Suprapubic skin (tissue), 3 donors: ENCODE measurements at regions not wholly inside any gene's neighbourhood (a gene's known extent, or its start where the extent isn't known, plus 50 kb on each side); places are given as distances from the start of the nearest gene placed in this dataset.

ENCODE experiments used
- POLR2AphosphoS5 ChIP-seq, 3 donors: sonication (generic); formaldehyde crosslinking; IDR thresholded peaks; one replicate each; pipeline ENCODE4 v1.6.1; 2017; ENCODE audit warnings: antibody characterized with exemption in 3 of 3
- TF ChIP-seq, protein P1 (sequence below), 2 donors: fragments of 200-600 bp in 1 of 2; fragments of 450-650 bp in 1 of 2; sonication (generic) in 1 of 2; IDR thresholded peaks; one replicate each; pipeline ENCODE4 v1.5.1; 2016 to 2019; ENCODE audit warnings: antibody characterized with exemption in 2 of 2, mild to moderate bottlenecking in 1 of 2, moderate library complexity in 1 of 2

- TF ChIP-seq, protein P1, sequence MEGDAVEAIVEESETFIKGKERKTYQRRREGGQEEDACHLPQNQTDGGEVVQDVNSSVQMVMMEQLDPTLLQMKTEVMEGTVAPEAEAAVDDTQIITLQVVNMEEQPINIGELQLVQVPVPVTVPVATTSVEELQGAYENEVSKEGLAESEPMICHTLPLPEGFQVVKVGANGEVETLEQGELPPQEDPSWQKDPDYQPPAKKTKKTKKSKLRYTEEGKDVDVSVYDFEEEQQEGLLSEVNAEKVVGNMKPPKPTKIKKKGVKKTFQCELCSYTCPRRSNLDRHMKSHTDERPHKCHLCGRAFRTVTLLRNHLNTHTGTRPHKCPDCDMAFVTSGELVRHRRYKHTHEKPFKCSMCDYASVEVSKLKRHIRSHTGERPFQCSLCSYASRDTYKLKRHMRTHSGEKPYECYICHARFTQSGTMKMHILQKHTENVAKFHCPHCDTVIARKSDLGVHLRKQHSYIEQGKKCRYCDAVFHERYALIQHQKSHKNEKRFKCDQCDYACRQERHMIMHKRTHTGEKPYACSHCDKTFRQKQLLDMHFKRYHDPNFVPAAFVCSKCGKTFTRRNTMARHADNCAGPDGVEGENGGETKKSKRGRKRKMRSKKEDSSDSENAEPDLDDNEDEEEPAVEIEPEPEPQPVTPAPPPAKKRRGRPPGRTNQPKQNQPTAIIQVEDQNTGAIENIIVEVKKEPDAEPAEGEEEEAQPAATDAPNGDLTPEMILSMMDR (IDR thresholded peaks at IDR 0.05) = no peak
- TF ChIP-seq POLR2AphosphoS5 (IDR thresholded peaks at IDR 0.05) = no peak
These were observed 181.1 kb upstream of the WWC1 start for GRCh38 chr5:168110384-168110783.
